ENCODE measurements at regions not wholly inside any gene's neighbourhood (a gene's known extent, or its start where the extent isn't known, plus 50 kb on each side); places are given as distances from the start of the nearest gene placed in this dataset.

DNA sequence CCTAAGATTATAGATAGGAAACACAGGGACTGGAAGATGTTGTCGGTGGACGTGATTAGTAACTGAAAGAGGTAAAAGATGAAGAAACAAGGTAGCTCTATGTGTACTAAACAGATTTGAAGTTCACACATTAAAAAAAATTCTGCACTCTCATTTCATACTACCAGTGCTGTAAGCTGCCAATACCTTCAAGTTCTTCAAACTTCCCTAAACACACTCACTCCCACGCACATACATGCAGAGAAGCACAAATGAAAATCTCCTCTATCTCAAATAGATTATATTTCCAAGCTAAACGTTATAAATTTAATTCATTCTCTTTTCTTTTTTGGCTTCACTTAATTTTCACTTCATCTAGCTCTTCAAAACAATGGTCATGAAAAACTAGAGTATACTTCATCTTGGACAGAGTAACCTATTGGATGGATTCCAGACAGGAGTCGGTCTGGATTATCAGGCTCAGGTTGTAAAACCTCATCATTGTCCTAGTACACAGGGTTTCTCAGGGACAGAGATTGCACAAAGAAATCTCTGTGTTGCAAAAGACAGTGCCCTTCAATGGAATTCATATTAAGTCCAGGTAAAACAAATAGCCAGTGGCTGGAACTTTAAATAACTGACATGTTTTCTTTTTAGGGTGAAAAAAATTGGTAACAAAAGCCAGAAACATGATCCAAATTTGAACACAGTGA is 408.1 kb upstream of the ZNF385D start:
- TF ChIP-seq MEIS1 (CRISPR knock-in tag; IDR thresholded peaks at IDR 0.05; ENCODE audit: borderline replicate concordance) (no peak), ZNF19 (tag by site-specific recombination; IDR thresholded peaks at IDR 0.05; ENCODE audit: low read depth) (no peak)
- TF ChIP-seq, protein P1, sequence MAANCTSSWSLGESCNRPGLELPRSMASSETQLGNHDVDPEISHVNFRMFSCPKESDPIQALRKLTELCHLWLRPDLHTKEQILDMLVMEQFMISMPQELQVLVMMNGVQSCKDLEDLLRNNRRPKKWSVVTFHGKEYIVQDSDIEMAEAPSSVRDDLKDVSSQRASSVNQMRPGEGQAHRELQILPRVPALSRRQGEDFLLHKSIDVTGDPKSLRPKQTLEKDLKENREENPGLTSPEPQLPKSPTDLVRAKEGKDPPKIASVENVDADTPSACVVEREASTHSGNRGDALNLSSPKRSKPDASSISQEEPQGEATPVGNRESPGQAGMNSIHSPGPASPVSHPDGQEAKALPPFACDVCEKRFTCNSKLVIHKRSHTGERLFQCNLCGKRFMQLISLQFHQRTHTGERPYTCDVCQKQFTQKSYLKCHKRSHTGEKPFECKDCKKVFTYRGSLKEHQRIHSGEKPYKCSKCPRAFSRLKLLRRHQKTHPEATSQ (tag by site-specific recombination; IDR thresholded peaks at IDR 0.05), result no peak
- Histone ChIP-seq H3K4me1 (ENCODE audit: control insufficient read depth, insufficient read depth, low read length) (no peaks in the 10 kb centered on the region), H3K27ac (ENCODE audit: extremely low read depth, low read depth, low read length) (no peak overlapping the region), H3K36me3 (ENCODE audit: control insufficient read depth in 2 of 2, insufficient read depth in 1 of 2, low read length in 2 of 2) (no peaks in the 10 kb centered on the region), H3K4me3 (ENCODE audit: low read depth, low read length) (no peak overlapping the region), H3K9me3 (ENCODE audit: control insufficient read depth, insufficient read depth, low read depth, low read length) (no peaks in the 10 kb centered on the region)
- ChIA-PET POLR2A (no interaction called here), CTCF (no interaction called here)

DNA sequence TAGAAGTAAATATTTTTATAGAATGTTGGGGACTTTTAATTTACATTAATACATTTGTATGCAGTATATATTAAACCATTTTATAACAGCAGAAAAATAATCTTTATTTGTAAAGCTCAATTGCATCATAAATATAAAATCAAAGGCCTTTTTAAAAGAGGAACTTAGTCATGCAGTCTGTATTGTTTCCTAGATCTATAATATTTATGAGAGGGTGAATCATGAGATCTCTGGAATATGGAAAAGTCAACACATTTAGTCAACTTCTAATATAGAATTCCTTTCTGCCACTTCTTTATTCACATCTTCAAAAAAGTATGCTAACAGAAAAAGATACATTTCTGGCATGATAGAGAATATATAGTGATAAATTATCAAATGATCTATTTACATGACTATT is 410.3 kb upstream of the ZNF385D start:
- ChIA-PET POLR2A (no interaction called here), CTCF (no interaction called here)
- TF ChIP-seq GLI4 (tag by site-specific recombination; IDR thresholded peaks at IDR 0.05), result no peak
- TF ChIP-seq FEZF1 (tag by site-specific recombination; IDR thresholded peaks at IDR 0.05), result no peak
- no peak for TF ChIP-seq ZBTB21 (tag by site-specific recombination; IDR thresholded peaks at IDR 0.05)
- no peak for TF ChIP-seq ZNF555 (tag by site-specific recombination; conservative IDR thresholded peaks at IDR 0.05)
- TF ChIP-seq GLIS2 (tag by site-specific recombination; IDR thresholded peaks at IDR 0.05), result no peak
- TF ChIP-seq ZNF23 (tag by site-specific recombination; IDR thresholded peaks at IDR 0.05; ENCODE audit: borderline replicate concordance), result no peak
- TF ChIP-seq, protein P2, sequence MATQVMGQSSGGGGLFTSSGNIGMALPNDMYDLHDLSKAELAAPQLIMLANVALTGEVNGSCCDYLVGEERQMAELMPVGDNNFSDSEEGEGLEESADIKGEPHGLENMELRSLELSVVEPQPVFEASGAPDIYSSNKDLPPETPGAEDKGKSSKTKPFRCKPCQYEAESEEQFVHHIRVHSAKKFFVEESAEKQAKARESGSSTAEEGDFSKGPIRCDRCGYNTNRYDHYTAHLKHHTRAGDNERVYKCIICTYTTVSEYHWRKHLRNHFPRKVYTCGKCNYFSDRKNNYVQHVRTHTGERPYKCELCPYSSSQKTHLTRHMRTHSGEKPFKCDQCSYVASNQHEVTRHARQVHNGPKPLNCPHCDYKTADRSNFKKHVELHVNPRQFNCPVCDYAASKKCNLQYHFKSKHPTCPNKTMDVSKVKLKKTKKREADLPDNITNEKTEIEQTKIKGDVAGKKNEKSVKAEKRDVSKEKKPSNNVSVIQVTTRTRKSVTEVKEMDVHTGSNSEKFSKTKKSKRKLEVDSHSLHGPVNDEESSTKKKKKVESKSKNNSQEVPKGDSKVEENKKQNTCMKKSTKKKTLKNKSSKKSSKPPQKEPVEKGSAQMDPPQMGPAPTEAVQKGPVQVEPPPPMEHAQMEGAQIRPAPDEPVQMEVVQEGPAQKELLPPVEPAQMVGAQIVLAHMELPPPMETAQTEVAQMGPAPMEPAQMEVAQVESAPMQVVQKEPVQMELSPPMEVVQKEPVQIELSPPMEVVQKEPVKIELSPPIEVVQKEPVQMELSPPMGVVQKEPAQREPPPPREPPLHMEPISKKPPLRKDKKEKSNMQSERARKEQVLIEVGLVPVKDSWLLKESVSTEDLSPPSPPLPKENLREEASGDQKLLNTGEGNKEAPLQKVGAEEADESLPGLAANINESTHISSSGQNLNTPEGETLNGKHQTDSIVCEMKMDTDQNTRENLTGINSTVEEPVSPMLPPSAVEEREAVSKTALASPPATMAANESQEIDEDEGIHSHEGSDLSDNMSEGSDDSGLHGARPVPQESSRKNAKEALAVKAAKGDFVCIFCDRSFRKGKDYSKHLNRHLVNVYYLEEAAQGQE (tag by site-specific recombination; IDR thresholded peaks at IDR 0.05), result no peak
- TF ChIP-seq, protein P3, sequence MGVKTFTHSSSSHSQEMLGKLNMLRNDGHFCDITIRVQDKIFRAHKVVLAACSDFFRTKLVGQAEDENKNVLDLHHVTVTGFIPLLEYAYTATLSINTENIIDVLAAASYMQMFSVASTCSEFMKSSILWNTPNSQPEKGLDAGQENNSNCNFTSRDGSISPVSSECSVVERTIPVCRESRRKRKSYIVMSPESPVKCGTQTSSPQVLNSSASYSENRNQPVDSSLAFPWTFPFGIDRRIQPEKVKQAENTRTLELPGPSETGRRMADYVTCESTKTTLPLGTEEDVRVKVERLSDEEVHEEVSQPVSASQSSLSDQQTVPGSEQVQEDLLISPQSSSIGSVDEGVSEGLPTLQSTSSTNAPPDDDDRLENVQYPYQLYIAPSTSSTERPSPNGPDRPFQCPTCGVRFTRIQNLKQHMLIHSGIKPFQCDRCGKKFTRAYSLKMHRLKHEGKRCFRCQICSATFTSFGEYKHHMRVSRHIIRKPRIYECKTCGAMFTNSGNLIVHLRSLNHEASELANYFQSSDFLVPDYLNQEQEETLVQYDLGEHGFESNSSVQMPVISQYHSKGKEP (tag by site-specific recombination; IDR thresholded peaks at IDR 0.05), result no peak
- TF ChIP-seq ZNF155 (tag by site-specific recombination; IDR thresholded peaks at IDR 0.05), result no peak
- Histone ChIP-seq H3K4me3 (ENCODE audit: low read depth, low read length) (no peak overlapping the region), H3K4me1 (ENCODE audit: control insufficient read depth, insufficient read depth, low read length) (no peaks in the 10 kb centered on the region), H3K36me3 (ENCODE audit: control insufficient read depth in 2 of 2, insufficient read depth in 1 of 2, low read length in 2 of 2) (no peaks in the 10 kb centered on the region), H3K27ac (ENCODE audit: extremely low read depth, low read depth, low read length) (no peak overlapping the region), H3K9me3 (ENCODE audit: control insufficient read depth, insufficient read depth, low read depth, low read length) (no peaks in the 10 kb centered on the region)

DNA sequence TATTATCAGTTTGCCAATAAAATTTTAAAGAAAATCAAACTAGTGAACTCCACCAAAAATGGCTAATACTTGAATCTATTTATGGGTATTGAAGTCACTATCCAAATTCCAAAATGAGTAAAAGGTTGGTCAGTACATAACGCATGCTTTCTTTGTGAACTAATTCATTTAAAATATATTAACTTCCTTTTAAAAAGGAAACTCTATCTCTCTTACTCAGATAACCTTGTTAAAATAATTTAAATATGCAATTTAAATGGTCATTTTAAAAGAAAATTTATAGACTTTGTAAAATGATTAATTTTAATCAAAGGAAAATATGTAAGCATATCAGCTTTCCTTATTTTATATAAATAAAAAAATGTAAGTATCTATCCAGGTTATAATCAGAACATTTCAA is 419.4 kb upstream of the ZNF385D start:
- TF ChIP-seq GLI4 (tag by site-specific recombination; IDR thresholded peaks at IDR 0.05) (no peak), ZNF433 (tag by site-specific recombination; IDR thresholded peaks at IDR 0.05; ENCODE audit: low read depth) (no peak), ZNF354C (tag by site-specific recombination; IDR thresholded peaks at IDR 0.05; ENCODE audit: borderline replicate concordance, low read depth) (no peak), ZNF157 (tag by site-specific recombination; IDR thresholded peaks at IDR 0.05) (no peak), ZNF426 (tag by site-specific recombination; IDR thresholded peaks at IDR 0.05) (no peak), TCF7L2 (IDR thresholded peaks at IDR 0.05; ENCODE audit: borderline replicate concordance, low read depth, low read length) (no peak)
- no peaks in the 10 kb centered on the region for H3K36me3 ChIP-seq (ENCODE audit: control insufficient read depth in 2 of 2, insufficient read depth in 1 of 2, low read length in 2 of 2)
- no peaks in the 10 kb centered on the region for H3K4me1 ChIP-seq (ENCODE audit: control insufficient read depth, insufficient read depth, low read length)
- H3K4me3 ChIP-seq (ENCODE audit: low read depth, low read length), result no peak overlapping the region
- ChIA-PET POLR2A (no interaction called here), CTCF (interaction anchor here (0.6 kb wide), 1 partner anchor 117 kb away, joined by 3 read pairs; no protein-coding TSS in a partner anchor)
- no peaks in the 10 kb centered on the region for H3K9me3 ChIP-seq (ENCODE audit: control insufficient read depth, insufficient read depth, low read depth, low read length)
- H3K27ac ChIP-seq (ENCODE audit: extremely low read depth, low read depth, low read length), result no peak overlapping the region

Measured in HEK293 (cell line).